Stimulated activated CD8-positive, alpha-beta memory T cell treated with anti-CD3 and anti-CD28 coated beads, Interleukin-2, amount 100 ng/mL, for 48 hours (primary cell): ENCODE measurements at regions not wholly inside any gene's neighbourhood (a gene's known extent, or its start where the extent isn't known, plus 50 kb on each side); places are given as distances from the start of the nearest gene placed in this dataset.

Source experiments
- DNase-seq, 2 donors: peaks; one replicate each; pipeline ENCODE4 v3.0.0-alpha.2; 2020; ENCODE audit warnings: low read depth in 2 of 2

DNA sequence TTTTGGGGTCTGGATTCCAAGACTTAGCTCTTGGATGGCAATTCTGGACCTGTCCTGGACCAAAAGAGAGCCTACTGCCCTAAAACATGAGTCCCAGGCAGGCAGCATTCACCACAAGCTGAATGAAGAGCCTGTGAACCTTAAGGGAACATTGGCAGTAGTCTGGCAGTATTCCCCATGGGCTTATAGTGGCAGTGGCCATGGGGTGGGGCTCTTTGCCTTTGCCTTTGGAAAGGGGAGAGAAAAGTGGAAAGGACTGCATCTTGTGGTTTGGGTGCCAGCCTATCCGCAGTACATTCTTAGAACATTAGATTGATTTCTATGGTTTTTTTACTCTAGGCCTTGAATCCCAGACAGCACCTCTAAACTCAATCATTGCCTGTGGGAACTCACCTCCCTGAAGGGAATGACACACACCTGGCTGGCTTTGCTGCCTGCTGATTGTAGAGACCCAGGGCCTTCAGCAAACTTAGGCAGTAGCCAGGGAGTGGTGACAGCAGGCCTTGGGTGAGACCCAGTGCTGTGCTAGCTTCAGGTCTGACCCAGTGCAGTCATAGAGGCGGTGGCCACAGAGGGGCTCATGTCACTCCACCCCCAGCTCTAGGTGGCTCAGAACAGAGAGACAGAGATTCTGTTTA, 216.3 kb downstream of the CETN3 start:
- no peak for DNase-seq

DNA sequence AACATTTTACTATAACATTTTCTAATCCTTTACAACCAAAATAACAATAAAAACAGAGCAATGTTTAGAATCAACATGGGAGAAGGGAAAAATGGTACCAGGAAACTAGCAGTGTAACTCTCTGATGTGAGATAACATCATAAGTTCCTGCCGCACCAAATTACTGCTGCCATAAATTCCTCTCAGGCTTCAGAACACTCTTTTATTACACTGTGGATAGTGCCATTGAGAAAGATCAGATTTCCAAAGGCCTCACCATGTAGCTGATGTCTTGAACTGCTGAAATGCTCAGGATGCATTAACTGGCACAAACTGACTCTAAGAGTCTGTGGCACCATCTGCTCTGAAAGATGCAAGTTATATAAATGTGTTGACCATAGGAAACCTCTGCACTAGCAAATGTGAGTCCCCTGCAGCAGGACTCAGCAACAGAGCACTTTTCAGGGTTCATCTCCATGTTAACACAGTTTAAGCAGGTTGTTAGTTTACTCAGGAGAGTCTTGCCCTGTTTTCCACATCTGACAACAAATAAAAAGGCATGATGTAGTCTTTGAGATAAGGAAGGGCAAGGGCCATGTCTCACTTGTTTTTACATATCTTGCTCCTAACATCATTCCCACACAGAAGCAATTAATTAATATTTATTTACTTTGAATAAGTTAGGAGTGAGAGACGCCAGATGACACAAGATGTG, 218.1 kb downstream of the CETN3 start:
- DNase-seq: no peak

DNA sequence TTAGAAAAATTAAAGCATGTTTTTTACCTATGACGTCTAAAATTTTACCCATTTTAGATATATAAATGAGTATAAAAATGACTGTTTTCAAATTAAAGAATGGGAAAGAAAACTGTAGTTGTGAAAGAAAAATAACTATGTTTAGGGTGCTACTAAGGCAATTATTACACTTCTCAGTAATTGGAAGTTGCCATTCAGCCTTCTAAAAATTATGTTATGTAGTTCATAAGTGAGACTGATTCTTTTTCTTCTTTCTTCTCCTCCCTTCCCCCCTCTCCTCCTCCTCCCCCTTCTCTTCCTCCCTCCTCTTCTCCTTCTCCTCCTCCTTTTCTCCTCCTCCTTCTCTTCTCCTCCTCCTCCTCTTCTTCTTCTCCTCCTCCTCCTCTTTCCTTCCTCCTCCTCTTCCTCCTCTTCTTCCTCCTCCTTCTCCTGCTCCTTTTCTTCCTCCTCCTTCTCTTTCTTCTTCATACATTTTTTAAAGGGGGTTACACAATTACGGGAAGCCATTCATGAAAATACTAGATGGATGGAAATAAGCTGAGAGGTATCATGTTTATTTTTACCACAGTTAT, 223.6 kb downstream of the CETN3 start:
- no peak for DNase-seq

DNA sequence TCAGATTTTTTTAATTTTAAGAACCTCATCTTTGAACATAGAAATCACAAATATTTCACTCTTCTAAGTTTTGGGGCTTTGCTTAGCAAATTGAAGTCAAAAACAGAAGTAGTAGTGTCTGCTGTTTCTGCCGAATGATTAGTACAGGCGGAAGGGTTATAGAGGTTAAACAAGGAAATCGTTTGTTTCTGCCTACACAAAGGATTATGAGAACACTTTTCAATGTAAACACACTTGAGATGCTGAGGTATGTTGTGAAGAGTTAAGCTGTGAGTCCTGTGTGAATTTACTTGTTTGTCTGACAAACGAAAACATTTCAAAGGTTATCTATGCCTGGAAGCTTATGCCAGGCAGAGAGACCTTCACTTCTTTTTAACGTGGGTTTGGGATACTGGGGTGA, 224.8 kb downstream of the CETN3 start:
- no peak for DNase-seq

DNA sequence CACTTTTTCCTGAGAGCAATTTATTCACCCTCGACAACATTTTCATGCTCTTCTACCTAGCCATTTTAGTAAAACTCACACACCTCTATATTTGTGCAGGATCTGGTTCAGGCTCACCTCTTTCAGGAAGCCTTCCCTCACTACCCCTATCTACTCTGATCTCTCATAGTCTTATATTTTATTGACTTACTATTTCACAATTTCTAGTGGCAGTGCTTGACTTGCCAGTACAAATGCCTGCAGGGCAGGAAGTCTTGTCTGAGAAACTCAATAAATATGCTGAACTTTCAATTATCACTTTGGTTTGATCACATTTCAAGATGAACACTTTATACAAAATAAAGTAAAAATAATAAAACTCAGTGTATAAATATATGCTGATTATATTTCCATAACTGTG, 226.8 kb downstream of the CETN3 start:
- DNase-seq: no peak

DNA sequence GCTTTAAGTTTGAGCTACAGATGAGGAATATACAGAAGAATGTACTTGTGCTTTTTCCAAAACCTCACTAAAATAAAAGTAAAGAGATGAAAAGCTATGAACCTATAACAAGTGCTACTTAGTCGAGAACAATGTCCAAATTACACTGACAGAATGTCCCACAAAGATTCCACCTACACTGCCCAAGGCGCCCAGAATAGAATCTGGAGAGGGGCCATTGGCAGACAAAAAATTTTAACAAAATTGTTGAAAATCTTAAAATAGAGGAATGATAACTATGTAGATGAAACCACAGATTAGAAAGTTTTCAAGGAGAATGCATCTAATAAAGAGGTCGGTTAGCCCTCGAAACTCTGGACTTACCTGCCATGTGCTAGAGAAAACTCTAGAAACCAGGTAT, 235.3 kb downstream of the CETN3 start:
- no peak for DNase-seq

DNA sequence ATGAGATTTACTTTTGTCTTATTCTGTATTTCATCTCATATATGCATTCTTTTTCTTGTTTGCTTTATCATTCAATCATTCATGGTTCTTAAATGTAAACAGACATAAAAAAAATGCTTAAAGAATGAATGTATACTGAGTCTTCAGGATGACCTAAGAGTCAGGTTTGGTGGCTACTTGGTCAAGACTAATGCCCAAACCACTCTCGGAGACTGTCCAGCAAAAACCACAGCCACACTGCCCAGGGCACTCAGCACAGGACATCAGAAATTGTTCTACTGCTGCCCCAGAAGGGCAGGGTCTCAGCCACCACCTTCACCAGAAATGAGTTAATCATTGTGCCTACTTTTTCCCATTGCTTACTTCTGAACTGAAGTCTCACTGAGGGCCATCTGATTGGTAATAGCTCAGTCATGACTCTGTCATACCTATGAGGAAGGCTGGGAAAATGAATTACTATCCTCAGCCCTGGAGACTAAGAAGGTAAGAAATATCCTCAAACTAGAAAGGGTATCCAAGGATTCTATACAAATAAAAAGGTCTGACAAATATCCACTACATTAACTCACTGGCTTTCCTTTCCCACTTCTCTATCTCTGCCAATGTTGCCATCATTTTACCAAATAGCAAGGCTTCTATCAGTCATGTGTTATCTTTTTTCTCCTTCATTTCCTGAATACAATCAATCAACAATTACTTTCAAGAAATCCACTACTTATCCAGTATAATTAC, 236.1 kb downstream of the CETN3 start:
- DNase-seq: no peak

DNA sequence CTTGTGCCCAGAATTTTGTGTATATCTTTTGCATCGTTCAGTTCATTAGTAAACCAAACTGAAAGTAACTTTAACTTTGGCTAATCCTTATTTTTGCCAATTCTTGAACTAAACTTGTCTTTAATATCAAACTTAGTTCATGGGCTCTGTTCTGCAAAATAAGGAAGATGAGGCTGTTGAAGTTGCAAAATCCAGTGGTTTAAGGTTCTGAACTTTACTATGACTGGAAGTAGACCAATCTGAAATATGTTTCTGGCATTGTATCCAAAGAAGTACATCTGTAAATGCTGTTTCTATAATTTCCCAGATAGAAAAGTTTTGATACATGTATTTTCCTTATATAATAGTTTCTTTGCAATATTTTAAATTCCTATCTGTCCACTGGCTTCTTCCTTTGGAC, 238.1 kb downstream of the CETN3 start:
- DNase-seq: no peak

DNA sequence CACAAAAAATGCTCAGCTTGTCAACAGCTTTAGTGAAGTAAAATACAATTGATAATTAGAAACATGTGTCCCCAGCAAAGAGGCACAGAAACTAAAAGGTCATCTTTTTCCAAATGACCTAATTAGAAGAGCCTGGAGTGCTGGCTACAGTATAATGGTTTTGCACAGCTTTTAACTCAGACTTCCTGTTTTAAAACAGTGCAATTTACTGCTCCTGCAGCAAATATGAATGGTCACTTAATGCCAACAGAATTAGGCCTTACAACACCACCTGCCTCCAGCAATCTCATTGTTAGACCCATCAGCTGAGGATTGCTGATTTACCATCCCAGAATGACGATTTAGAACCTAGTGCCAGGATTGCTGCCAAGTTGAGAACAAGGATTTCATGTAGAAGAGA, 239.3 kb downstream of the CETN3 start:
- no peak for DNase-seq

DNA sequence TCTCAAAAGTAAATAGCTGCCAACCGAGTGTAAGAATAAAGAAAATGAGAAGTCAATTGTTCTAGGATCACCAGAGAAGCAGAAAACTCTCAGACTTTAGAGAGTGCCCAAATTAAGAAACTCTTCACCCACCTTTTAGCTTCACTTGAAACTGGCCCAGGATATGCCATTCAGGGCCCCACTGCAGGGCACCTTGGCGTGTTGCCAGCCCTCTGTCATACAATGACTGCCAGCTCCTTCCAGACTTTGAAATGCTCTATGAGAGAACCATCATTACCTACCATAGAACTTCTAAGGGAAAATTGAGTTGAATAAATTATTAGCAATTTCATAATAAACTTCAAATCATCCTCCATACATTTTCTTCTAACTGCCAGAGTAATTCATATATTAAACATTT, 240.5 kb downstream of the CETN3 start:
- no peak for DNase-seq

DNA sequence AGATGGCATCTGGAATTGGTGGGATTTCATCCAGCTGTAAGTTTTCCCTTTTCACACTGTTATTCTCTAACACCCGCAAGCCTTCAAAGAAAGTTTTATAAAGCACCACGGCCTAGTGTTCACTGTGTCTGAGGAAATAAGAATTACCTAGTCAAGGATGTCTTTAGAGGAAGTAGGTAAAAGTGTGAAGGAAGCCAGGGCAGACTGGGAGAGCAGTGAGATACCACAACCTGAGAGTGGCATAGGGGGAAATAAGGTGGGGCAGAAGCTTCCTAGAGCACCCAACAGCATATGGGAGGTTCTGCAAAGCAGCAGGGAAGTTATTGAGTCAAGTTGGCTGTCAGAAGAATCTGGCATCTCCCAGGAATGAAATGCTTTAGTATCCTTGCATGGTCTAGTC, 241.2 kb downstream of the CETN3 start:
- DNase-seq: no peak

DNA sequence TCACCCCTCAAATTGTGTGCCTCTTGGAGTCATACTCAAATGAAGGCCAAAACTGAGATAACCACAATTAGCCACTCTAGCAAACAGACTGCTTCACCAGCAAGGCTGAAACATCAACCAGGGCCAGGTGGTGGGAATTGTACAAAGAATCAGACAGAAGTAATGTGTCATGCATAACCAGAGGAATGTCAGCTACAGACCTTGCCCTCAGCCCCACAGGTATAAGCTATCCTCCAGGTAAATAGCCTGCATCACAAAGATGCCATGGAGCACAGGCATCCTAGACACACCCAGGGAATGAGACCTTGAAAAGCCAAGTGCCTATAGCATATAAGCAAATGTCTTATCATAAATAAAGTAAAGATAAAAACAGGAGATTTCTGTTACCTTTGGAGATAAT, 242.7 kb downstream of the CETN3 start:
- DNase-seq: no peak

DNA sequence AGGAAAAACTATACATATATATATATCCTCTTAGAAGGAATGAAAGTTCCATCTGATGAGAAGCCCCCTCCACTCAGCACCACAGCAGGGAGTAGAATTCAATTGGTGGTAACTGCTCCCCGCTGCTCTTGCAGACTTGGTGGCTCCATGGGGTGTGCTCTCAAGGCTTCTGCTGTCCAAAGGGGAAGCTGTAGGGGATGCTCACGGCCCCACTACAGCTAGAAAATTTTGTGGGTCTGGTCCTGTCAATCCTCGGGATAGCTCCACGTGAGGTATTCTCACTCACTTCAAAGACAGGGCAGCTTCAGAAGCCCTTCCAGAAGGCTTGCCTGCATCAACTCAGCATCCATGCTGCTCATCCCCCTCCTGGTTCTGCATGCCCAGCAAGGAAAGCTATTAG, 247.2 kb downstream of the CETN3 start:
- no peak for DNase-seq

DNA sequence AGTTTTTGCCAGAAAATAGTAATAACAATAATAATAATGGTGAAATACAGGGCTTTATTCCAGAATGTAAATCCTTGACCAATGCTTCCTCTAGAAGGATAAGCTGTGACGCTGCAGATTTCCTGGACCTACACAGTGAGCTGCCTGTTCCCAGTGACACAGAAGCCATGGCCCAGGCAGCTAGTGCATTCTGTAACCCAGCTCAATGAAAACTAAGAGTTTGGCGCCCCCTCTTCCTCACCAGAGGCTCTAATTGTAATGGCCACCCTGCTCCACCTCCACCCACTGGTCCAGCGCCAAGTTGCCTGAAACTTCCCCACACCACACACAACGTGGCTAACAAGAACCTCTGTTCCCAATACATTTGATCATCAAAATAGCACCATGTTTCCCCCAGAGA, 248.1 kb downstream of the CETN3 start:
- no peak for DNase-seq

DNA sequence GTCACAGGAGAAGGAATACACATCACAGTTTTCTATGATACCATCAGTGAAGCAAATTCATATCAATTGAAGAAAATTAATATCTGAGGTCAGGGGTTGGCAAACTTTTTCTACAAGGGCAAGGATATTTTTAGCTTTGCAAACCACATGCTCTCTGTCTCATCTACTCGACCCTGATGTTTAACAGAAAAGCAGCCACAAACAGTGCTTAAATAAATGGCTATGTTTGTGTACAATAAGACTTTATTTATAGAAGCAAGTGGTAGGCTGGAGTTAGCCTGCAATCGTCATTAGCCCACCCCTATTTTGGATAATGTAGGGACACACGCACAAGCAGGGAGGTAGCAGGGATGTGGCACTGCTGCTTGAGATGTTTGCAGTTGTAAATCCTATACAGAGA, 251.4 kb downstream of the CETN3 start:
- DNase-seq: no peak

DNA sequence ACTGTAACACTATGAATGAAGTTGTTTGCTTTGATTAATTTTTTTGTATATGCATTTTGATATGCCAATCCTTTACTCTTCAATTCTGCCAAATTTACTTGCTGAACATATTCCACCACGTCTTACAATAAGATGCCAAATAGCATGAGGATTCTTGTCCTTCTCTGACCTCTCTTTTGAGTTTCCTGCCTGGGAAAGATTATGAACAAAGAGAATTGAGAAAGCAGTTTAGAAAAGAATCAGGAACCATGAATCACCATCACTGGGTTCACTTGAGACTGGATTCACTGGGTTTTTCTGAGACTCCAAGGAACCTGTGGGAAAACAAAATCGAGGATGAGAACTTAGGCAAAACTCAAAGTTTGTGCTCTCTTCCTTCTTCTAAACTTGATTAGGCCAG, 256.5 kb downstream of the CETN3 start:
- DNase-seq: no peak

DNA sequence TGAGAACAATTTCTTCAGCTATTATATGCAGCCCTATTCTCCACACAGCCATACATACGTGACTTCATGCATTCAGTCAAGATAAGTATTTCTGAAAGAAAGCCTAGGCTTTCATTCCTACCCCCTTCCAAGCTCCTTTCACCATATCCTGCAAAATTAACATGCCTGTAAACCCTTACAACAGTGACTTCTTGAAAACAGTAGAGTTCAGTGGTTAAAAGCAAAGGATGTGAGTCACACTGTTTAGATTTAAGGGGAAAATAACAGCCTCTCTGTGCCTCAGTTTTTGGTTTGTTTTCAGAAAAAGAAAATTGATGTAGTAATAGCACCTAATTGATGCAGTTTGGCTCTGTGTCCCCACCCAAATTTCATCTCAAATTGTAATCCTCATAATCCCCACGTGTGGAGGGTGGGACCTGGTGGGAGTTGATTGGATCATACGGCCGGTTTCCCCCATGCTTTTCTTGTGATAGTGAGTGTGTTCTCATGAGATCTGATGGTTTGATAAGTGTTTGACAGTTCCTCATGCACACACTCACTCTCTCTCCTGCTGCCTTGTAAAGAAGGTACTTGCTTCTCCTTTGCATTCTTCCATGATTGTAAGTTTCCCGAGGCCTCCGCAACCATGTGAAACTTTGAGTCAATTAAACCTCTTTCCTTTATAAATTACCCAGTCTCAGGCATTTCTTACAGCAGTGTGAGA, 264.8 kb downstream of the CETN3 start:
- DNase-seq: no peak

DNA sequence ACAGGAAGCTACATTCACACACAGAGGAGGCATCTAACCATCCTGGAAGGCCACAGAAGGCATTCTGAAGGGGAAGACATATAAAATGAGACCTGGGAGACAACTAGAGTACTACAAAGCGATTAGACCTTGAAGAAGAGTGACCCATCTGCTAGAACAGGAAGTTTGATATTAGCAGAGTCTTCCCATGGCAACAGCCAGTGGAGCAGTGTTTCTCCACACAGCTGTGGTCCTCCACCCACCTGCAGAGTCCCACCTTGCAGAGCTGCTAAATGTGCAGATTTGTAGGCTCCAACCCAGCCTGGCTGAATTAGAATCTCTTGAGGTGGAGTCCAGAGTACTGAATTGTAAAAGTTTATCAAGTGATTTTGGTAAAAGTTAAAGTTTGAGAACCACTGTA, 267.0 kb downstream of the CETN3 start:
- DNase-seq: no peak

DNA sequence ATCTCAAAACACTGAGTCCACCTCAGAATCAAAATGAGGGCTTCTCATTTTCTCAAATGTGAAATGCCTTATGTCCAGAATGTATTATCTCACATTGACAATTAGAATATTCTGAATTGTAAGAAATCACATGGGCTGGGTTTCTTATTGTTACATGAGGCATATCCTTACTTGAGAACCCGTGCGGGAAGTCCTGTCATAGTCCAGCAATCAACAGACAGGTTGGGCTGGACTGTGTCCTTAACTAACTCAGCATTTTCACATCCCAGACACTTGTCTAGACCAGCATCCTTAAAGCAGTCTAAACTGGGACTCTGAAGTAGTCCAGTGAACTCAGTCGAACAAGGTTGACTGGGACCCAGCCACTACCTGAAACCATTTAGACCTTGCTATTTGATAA, 267.6 kb downstream of the CETN3 start:
- DNase-seq: no peak

DNA sequence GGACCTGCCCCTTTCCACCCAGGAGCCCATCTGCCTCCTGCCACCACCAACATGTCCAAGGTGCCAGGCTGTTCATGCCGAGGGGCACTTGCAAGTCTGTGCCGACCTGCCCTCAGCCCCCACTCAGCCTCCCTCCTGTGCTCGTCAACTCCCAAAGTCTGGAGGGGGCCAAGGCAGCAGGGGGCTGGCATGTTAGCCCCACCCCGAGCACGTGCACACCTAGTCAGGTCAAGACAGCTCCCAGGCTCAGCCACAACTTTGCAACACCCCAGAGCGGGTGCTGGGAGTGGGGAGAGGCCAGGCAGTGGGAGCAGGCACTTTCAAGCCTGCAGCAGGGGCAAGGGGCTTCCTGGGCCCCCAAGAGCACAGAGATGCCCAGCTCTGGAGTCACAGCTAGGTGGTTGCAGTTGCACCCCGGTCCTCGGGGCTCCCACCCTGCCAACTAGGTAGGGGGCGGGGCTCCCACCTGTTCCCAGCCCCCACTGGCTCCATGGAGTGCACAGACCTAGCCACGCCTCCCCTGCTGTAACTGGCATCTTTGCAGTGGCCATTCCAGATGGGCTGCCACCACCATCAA, 272.5 kb downstream of the CETN3 start:
- no peak for DNase-seq

DNA sequence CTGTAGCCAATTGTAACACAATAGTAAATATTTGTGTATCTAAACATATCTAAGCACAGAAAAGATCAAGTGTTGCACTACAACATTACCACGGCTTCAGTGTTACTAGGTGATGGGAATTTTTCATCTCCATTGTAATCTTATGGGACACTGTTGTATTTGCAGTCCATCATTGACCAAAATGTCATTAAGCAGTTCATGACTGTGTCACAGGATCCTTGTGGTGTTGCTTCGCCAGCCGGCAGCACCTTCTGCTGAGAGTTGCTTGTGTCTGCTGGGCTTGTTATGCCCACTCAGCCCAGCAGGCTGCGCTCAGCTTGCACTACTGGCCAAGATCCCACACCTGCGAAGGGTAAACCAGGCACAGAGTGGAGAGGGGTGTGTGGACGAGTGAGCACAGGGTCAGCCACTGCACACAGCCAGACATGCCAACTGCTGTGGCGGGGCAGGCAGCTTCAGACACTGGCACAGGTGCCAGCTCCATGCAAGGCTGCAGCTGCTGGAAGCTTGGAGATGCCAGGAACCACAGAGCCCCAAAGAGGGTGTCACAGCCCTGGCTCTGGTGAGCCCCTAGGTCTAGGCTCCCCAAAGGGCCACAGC, 273.7 kb downstream of the CETN3 start:
- DNase-seq: no peak

DNA sequence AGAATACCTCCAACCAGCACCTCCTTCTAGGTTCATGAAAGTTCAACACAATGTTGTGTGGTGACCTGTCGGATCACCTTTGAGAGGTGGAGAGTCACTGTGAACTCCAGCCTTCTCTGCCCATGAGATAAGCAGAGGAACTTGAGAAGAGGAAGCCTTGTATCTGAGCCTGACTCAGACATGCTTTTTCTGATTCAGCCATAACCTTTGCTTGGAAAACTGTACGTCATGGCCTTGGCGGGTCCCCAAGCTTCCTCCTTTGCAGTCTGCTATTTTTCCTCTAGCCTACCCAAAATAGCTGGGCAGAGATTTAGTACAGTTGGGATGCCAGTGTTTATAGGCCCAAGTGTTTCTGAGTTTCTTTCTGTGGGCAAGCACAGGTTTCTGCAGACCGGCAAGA, 274.7 kb downstream of the CETN3 start:
- DNase-seq: no peak
